ENCODE measurements at regions not wholly inside any gene's neighbourhood (a gene's known extent, or its start where the extent isn't known, plus 50 kb on each side); places are given as distances from the start of the nearest gene placed in this dataset.
A peak's percentile ranks its signal among the peaks of the same experiment; 100 is the strongest.

GRCh38 chr6:25193460-25194171, 85.6 kb upstream of the CARMIL1 start:
- no peak overlapping the region for H2AFZ ChIP-seq (replicated peaks; ENCODE audit: low read length, poor library complexity)
- H3K4me3 ChIP-seq (ENCODE audit: insufficient read depth, low read depth, low read length) = no peak overlapping the region
- H4K5ac ChIP-seq (ENCODE audit: low read depth, low read length) = no peak overlapping the region
- H4K8ac ChIP-seq (ENCODE audit: low read depth in 2 of 2, low read length in 2 of 2) = peak overlapping the region in 1 of 2 experiments; percentile 91; a peak in 3 of 4 replicates
- H3K4me2 ChIP-seq (ENCODE audit: low read depth, low read length) = peak overlapping the region; percentile 55; the same call in 1 of the 2 replicates
- H3K9me1 ChIP-seq (ENCODE audit: insufficient read depth, low read length) = peaks cover 6% of the 10 kb centered on the region; the same call in 1 of the 2 replicates
- H3K27ac ChIP-seq (ENCODE audit: insufficient read depth, low read length) = peak overlapping the region; percentile 92; the same call in 1 of the 2 replicates
- dilution Hi-C loops (cut with HindIII; ENCODE audit: low sequenced_read_pairs, unreplicated experiment) = no loop called here
- ChIA-PET POLR2A (ENCODE audit: unreplicated experiment) (no interaction called here), CTCF (interaction anchor here (0.7 kb wide), 1 partner anchor 13 kb away, joined by 3 read pairs; no protein-coding TSS in a partner anchor)
- intact Hi-C loops (cut with micrococcal nuclease) = loop anchor here (1.0 kb wide), 1 partner anchor 20 kb away; no protein-coding TSS in a partner anchor
- H3K56ac ChIP-seq (ENCODE audit: extremely low read depth, insufficient read depth, low read length) = peak overlapping the region; percentile 75; the same call in 1 of the 2 replicates
- H3K9me3 ChIP-seq (ENCODE audit: control insufficient read depth, insufficient read depth, low read length) = no peaks in the 10 kb centered on the region
- 0% methylated on average over 1 of the region's 6 CpGs; no CpG with 5 or more reads in 1 of the 2 experiments for WGBS, 2 experiments (ENCODE audit: extremely low coverage in 2 of 2, insufficient read length in 1 of 2)
- peak overlapping the region; percentile 89; the same call in 1 of the 2 replicates for H4K91ac ChIP-seq (ENCODE audit: insufficient read depth, low read depth, low read length)
- peak overlapping the region; percentile 82 for H3K4ac ChIP-seq (ENCODE audit: low read depth, low read length)
- TF ChIP-seq, protein P1, sequence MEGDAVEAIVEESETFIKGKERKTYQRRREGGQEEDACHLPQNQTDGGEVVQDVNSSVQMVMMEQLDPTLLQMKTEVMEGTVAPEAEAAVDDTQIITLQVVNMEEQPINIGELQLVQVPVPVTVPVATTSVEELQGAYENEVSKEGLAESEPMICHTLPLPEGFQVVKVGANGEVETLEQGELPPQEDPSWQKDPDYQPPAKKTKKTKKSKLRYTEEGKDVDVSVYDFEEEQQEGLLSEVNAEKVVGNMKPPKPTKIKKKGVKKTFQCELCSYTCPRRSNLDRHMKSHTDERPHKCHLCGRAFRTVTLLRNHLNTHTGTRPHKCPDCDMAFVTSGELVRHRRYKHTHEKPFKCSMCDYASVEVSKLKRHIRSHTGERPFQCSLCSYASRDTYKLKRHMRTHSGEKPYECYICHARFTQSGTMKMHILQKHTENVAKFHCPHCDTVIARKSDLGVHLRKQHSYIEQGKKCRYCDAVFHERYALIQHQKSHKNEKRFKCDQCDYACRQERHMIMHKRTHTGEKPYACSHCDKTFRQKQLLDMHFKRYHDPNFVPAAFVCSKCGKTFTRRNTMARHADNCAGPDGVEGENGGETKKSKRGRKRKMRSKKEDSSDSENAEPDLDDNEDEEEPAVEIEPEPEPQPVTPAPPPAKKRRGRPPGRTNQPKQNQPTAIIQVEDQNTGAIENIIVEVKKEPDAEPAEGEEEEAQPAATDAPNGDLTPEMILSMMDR (conservative IDR thresholded peaks at IDR 0.05; ENCODE audit: low read depth, low read length) = no peak
- TF ChIP-seq MAFK (IDR thresholded peaks at IDR 0.05; ENCODE audit: low read depth, low read length) (peak; percentile 74), NFE2L2 (IDR thresholded peaks at IDR 0.05; ENCODE audit: low read depth, low read length) (no peak), FOS (IDR thresholded peaks at IDR 0.05; ENCODE audit: low read depth, low read length) (peak; percentile 75; the same call in 1 of the 2 replicates), RCOR1 (IDR thresholded peaks at IDR 0.05; ENCODE audit: insufficient replicate concordance, low read length) (no peak), RAD21 (IDR thresholded peaks at IDR 0.05; ENCODE audit: low read length) (no peak), BHLHE40 (IDR thresholded peaks at IDR 0.05; ENCODE audit: low read depth, low read length) (peak; percentile 32; the same call in 1 of the 2 replicates)
- TF ChIP-seq, protein P2, sequence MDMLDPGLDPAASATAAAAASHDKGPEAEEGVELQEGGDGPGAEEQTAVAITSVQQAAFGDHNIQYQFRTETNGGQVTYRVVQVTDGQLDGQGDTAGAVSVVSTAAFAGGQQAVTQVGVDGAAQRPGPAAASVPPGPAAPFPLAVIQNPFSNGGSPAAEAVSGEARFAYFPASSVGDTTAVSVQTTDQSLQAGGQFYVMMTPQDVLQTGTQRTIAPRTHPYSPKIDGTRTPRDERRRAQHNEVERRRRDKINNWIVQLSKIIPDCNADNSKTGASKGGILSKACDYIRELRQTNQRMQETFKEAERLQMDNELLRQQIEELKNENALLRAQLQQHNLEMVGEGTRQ (IDR thresholded peaks at IDR 0.05; ENCODE audit: low read depth, low read length) = no peak
- DNase-seq = peak; percentile 95
- no peaks in the 10 kb centered on the region for H4K20me1 ChIP-seq (ENCODE audit: insufficient read depth, low read length)
- no peaks in the 10 kb centered on the region for H3K79me1 ChIP-seq (ENCODE audit: low read depth in 1 of 2, low read length in 2 of 2)
- peak overlapping the region; percentile 96 for H2BK120ac ChIP-seq (ENCODE audit: low read depth, low read length)
- peaks cover 8% of the 10 kb centered on the region for H3K4me1 ChIP-seq (ENCODE audit: control insufficient read depth, insufficient read depth, low read length)
- no TSS peak for BruUV-seq (replicated peaks)
- H2BK5ac ChIP-seq (ENCODE audit: low read depth, low read length, poor library complexity, severe bottlenecking) = peak overlapping the region; percentile 93
- no peaks in the 10 kb centered on the region for H3K36me3 ChIP-seq (ENCODE audit: control insufficient read depth, insufficient read depth, low read length)
- peak overlapping the region; percentile 81; the same call in 1 of the 2 replicates for H3K18ac ChIP-seq (ENCODE audit: low read depth, low read length)
- in situ Hi-C loops (cut with MboI; ENCODE audit: low sequenced_read_pairs) = no loop called here
- no peak overlapping the region for H2AK5ac ChIP-seq (ENCODE audit: low read depth, low read length)
- H2AK9ac ChIP-seq (replicated peaks; ENCODE audit: low read depth, low read length, poor library complexity) = no peak overlapping the region
- peak; percentile 77 for ATAC-seq (ENCODE audit: low read depth)
- peak overlapping the region; percentile 84; the same call in 1 of the 2 replicates for H3K23ac ChIP-seq (ENCODE audit: low read depth, low read length)
- H3K9ac ChIP-seq (ENCODE audit: low read depth, low read length) = no peak overlapping the region; the same call in 1 of the 2 replicates
- H2BK20ac ChIP-seq (ENCODE audit: low read depth, low read length) = peak overlapping the region; percentile 96
- H3K14ac ChIP-seq (replicated peaks; ENCODE audit: low read depth, low read length) = peak overlapping the region; percentile 84; the same call in 1 of the 2 replicates
- H3K27me3 ChIP-seq (ENCODE audit: control insufficient read depth, insufficient read depth, low read length) = no peaks in the 10 kb centered on the region
- H2BK15ac ChIP-seq (ENCODE audit: low read depth, low read length) = no peak overlapping the region

Data from IMR-90 (cell line).